Jurkat, Clone E6-1 (cell line): ENCODE measurements at regions not wholly inside any gene's neighbourhood (a gene's known extent, or its start where the extent isn't known, plus 50 kb on each side); places are given as distances from the start of the nearest gene placed in this dataset.

Experiments
- DNase-seq: peaks from one replicate; pipeline ENCODE4 v3.0.0-alpha.2; 2011; ENCODE audit warnings: low read depth, low spot score
- H3K4me3 ChIP-seq: 2 replicates; pipeline ENCODE4 v1.5.1; 2011; ENCODE audit warnings: mild to moderate bottlenecking, low read length, control low read depth, moderate library complexity

- no peak for DNase-seq
- H3K4me3 ChIP-seq, result no peak overlapping the region
These were observed 303.8 kb downstream of the IPO8 start for GRCh38 chr12:30391766-30392366.

GRCh38 chr12:30385706-30386105 is 310.0 kb downstream of the IPO8 start:
- no peak overlapping the region for H3K4me3 ChIP-seq
- DNase-seq, result no peak

GRCh38 chr12:30384976-30385375 is 310.7 kb downstream of the IPO8 start:
- no peak overlapping the region for H3K4me3 ChIP-seq
- no peak for DNase-seq

- no peak overlapping the region for H3K4me3 ChIP-seq
- DNase-seq, result no peak
These were observed 317.4 kb downstream of the IPO8 start for GRCh38 chr12:30378307-30378706.

- H3K4me3 ChIP-seq, result no peak overlapping the region
- DNase-seq, result no peak
These were observed 330.8 kb downstream of the IPO8 start for GRCh38 chr12:30364822-30365221.

GRCh38 chr12:30361145-30361544 is 334.5 kb downstream of the IPO8 start:
- no peak for DNase-seq
- H3K4me3 ChIP-seq, result no peak overlapping the region

GRCh38 chr12:30358671-30359070 is 337.0 kb downstream of the IPO8 start:
- no peak overlapping the region for H3K4me3 ChIP-seq

GRCh38 chr12:30357766-30358490 is 337.7 kb downstream of the IPO8 start:
- H3K4me3 ChIP-seq, result no peak overlapping the region
- DNase-seq, result no peak

More at GRCh38 chr12:30358671-30359070, 337.0 kb downstream of the IPO8 start:
- DNase-seq, result no peak

GRCh38 chr12:30345744-30346471 is 349.8 kb downstream of the IPO8 start:
- DNase-seq, result no peak
- H3K4me3 ChIP-seq, result no peak overlapping the region

- DNase-seq, result no peak
- H3K4me3 ChIP-seq, result no peak overlapping the region
These were observed 365.1 kb downstream of the IPO8 start for GRCh38 chr12:30330565-30330964.

- no peak for DNase-seq
- H3K4me3 ChIP-seq, result no peak overlapping the region
These were observed 366.4 kb downstream of the IPO8 start for GRCh38 chr12:30329281-30329680.

GRCh38 chr12:30323008-30323407 is 372.7 kb downstream of the IPO8 start:
- H3K4me3 ChIP-seq, result no peak overlapping the region
- DNase-seq, result no peak

- H3K4me3 ChIP-seq, result no peak overlapping the region
- DNase-seq, result no peak
These were observed 375.1 kb downstream of the IPO8 start for GRCh38 chr12:30320561-30320960.

GRCh38 chr12:30314506-30315100 is 381.1 kb downstream of the IPO8 start:
- no peak for DNase-seq
- H3K4me3 ChIP-seq, result no peak overlapping the region

- H3K4me3 ChIP-seq, result no peak overlapping the region
- no peak for DNase-seq
These were observed 387.5 kb downstream of the IPO8 start for GRCh38 chr12:30308010-30308717.

GRCh38 chr12:30304528-30304927 is 391.1 kb downstream of the IPO8 start:
- DNase-seq, result no peak
- no peak overlapping the region for H3K4me3 ChIP-seq

GRCh38 chr12:30301291-30301690 is 394.4 kb downstream of the IPO8 start:
- no peak overlapping the region for H3K4me3 ChIP-seq
- DNase-seq, result no peak

GRCh38 chr12:30296486-30296885 is 399.2 kb downstream of the IPO8 start:
- no peak overlapping the region for H3K4me3 ChIP-seq
- no peak for DNase-seq

- DNase-seq, result peak; percentile 5
- H3K4me3 ChIP-seq, result no peak overlapping the region
These were observed 409.2 kb downstream of the IPO8 start for GRCh38 chr12:30286345-30286926.
